ENCODE measurements at regions not wholly inside any gene's neighbourhood (a gene's known extent, or its start where the extent isn't known, plus 50 kb on each side); places are given as distances from the start of the nearest gene placed in this dataset.

DNA sequence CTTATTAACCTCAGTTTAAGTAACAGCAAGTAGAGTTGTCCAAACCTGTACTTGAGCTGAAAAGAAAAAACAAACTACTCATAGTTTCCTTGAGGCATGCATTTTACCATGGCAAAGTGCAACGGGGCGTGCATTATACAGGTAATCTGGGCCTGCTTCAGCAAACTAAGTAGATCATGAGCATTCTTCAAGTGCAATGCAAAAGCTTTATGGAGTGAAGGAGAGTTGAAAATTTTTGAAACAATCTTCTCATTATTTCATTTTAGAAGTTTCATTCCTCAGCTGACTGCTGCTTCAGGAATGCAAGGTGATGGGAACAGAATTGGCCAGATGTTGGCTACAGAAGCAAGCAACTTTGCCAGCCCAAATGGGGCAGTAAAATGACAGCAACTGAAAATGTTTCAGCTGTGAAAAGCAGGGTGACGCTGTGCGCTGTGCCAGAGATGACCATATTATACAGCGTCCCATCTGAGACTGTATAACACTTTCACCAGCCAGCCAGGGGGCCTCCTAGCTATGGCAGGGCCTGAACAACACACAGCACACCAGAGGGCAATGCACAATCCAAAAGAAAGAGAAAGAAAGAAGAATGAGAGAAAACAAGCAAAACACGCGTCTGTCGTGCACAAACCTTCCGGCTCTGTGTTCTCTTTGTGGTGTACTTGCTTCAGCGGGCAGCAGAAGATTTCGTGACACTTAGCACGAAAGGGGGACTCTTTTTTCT, 145.5 kb upstream of the FGF13 start:
- no peaks in the 10 kb centered on the region for H3K27me3 ChIP-seq (ENCODE audit: control insufficient read depth, insufficient read depth, low read length, poor library complexity, severe bottlenecking)
- H3K27me3 Mint-ChIP-seq (ENCODE audit: insufficient read depth): no peaks in the 10 kb centered on the region
- H3K4me1 Mint-ChIP-seq: peaks cover 10% of the 10 kb centered on the region
- H3K9me3 ChIP-seq (ENCODE audit: control insufficient read depth, low read length): no peaks in the 10 kb centered on the region
- 95 to 100% methylated on average over 2 to 11 of the region's 12 CpGs for WGBS, 2 experiments (ENCODE audit: insufficient coverage in 1 of 2, insufficient read length in 1 of 2)
- no peak overlapping the region for H3K4me3 ChIP-seq (ENCODE audit: low read length)
- no peak for DNase-seq
- H3K36me3 ChIP-seq (ENCODE audit: control insufficient read depth, insufficient read depth, low read length): no peaks in the 10 kb centered on the region
- no peak overlapping the region for H3K27ac ChIP-seq (ENCODE audit: low read depth, low read length)
- no peak overlapping the region for H3K9ac ChIP-seq (ENCODE audit: extremely low read depth, low read length, poor library complexity, severe bottlenecking)
- no peaks in the 10 kb centered on the region for H3K4me1 ChIP-seq (ENCODE audit: control insufficient read depth, insufficient read depth, low read length)
- H3K9me3 Mint-ChIP-seq: no peaks in the 10 kb centered on the region
- H3K27ac Mint-ChIP-seq: peak overlapping the region; percentile 45
- TF ChIP-seq, protein P1, sequence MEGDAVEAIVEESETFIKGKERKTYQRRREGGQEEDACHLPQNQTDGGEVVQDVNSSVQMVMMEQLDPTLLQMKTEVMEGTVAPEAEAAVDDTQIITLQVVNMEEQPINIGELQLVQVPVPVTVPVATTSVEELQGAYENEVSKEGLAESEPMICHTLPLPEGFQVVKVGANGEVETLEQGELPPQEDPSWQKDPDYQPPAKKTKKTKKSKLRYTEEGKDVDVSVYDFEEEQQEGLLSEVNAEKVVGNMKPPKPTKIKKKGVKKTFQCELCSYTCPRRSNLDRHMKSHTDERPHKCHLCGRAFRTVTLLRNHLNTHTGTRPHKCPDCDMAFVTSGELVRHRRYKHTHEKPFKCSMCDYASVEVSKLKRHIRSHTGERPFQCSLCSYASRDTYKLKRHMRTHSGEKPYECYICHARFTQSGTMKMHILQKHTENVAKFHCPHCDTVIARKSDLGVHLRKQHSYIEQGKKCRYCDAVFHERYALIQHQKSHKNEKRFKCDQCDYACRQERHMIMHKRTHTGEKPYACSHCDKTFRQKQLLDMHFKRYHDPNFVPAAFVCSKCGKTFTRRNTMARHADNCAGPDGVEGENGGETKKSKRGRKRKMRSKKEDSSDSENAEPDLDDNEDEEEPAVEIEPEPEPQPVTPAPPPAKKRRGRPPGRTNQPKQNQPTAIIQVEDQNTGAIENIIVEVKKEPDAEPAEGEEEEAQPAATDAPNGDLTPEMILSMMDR (conservative IDR thresholded peaks at IDR 0.05): no peak
- H3K36me3 Mint-ChIP-seq (ENCODE audit: low read depth): peaks cover 3% of the 10 kb centered on the region
- no peak overlapping the region for H3K4me3 Mint-ChIP-seq

DNA sequence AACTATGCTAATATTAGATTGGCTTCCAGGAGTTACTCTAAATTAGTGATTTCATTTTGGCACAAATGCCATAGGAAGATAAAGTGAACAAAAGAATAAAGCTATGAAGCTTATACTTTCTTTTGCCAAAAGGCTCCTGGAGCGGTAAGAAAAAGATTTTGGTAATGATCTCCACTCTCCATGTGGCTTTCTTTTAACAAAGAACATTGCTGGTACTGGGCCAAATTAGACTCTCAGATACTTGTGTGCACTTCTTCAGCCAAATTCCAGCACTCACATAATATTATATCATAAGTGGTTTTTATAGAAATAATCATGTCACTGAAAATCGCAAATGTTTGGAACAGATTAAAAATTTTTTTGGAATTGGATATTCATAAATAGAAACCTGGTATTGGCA, 142.4 kb upstream of the FGF13 start:
- Histone ChIP-seq H3K27ac (ENCODE audit: low read depth, low read length) (no peak overlapping the region), H3K27me3 (ENCODE audit: control insufficient read depth, insufficient read depth, low read length, poor library complexity, severe bottlenecking) (no peaks in the 10 kb centered on the region), H3K9me3 (ENCODE audit: control insufficient read depth, low read length) (no peaks in the 10 kb centered on the region), H3K4me3 (ENCODE audit: low read length) (no peak overlapping the region), H3K4me1 (ENCODE audit: control insufficient read depth, insufficient read depth, low read length) (no peaks in the 10 kb centered on the region), H3K9ac (ENCODE audit: extremely low read depth, low read length, poor library complexity, severe bottlenecking) (no peak overlapping the region), H3K36me3 (ENCODE audit: control insufficient read depth, insufficient read depth, low read length) (no peaks in the 10 kb centered on the region)
- Mint-ChIP-seq H3K36me3 (ENCODE audit: low read depth) (peaks cover 13% of the 10 kb centered on the region), H3K4me1 (peaks cover 8% of the 10 kb centered on the region), H3K9me3 (no peaks in the 10 kb centered on the region), H3K27ac (no peak overlapping the region), H3K4me3 (no peak overlapping the region), H3K27me3 (ENCODE audit: insufficient read depth) (no peaks in the 10 kb centered on the region)
- no peak for DNase-seq
- 100% methylated on average over 1 to 2 of the region's 2 CpGs for WGBS, 2 experiments (ENCODE audit: insufficient coverage in 1 of 2, insufficient read length in 1 of 2)
- TF ChIP-seq, protein P1 (conservative IDR thresholded peaks at IDR 0.05): no peak

GRCh38 chrX:138849521-138849920, 138.0 kb upstream of the FGF13 start:
- Mint-ChIP-seq H3K27me3 (ENCODE audit: insufficient read depth) (no peaks in the 10 kb centered on the region), H3K4me1 (peaks cover 14% of the 10 kb centered on the region), H3K4me3 (no peak overlapping the region), H3K9me3 (no peaks in the 10 kb centered on the region), H3K27ac (no peak overlapping the region), H3K36me3 (ENCODE audit: low read depth) (peaks cover 13% of the 10 kb centered on the region)
- no peaks in the 10 kb centered on the region for H3K27me3 ChIP-seq (ENCODE audit: control insufficient read depth, insufficient read depth, low read length, poor library complexity, severe bottlenecking)
- no peak for DNase-seq
- peaks cover 4% of the 10 kb centered on the region for H3K4me1 ChIP-seq (ENCODE audit: control insufficient read depth, insufficient read depth, low read length)
- 96% methylated on average over 2 of the region's 2 CpGs; no CpG with 5 or more reads in 1 of the 2 experiments for WGBS, 2 experiments (ENCODE audit: insufficient coverage in 1 of 2, insufficient read length in 1 of 2)
- no peak overlapping the region for H3K27ac ChIP-seq (ENCODE audit: low read depth, low read length)
- no peaks in the 10 kb centered on the region for H3K9me3 ChIP-seq (ENCODE audit: control insufficient read depth, low read length)
- H3K9ac ChIP-seq (ENCODE audit: extremely low read depth, low read length, poor library complexity, severe bottlenecking): no peak overlapping the region
- no peak overlapping the region for H3K4me3 ChIP-seq (ENCODE audit: low read length)
- TF ChIP-seq, protein P1 (conservative IDR thresholded peaks at IDR 0.05): no peak
- no peaks in the 10 kb centered on the region for H3K36me3 ChIP-seq (ENCODE audit: control insufficient read depth, insufficient read depth, low read length)

Data from endodermal cell (in vitro differentiated cells).